ENCODE measurements at regions not wholly inside any gene's neighbourhood (a gene's known extent, or its start where the extent isn't known, plus 50 kb on each side); places are given as distances from the start of the nearest gene placed in this dataset.

DNA sequence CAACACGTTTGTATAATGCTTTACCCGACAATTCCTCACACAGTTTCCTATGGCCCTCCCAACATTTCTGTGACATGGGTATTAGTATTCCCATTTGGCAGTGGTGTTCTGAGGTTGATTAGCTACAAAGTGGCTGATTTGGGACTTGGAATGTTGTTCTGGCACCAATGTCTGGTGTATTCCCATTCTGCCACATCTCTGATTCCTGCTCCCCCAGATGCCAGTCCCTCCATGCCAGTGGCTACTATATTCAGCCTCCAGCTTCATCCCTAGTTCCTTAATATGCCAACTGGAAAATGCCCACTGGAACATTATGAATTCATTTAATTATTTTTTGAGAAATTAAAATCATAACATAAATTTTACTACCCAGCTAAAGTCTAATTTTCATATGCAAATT is 60.6 kb upstream of the NBEA start:
- peaks cover 4% of the 10 kb centered on the region for H3K27me3 Mint-ChIP-seq
- H3K9me3 Mint-ChIP-seq, result no peaks in the 10 kb centered on the region
- no peaks in the 10 kb centered on the region for H3K36me3 Mint-ChIP-seq
- H3K4me3 Mint-ChIP-seq, result no peak overlapping the region
- H3K4me1 Mint-ChIP-seq, result no peaks in the 10 kb centered on the region
- DNase-seq, result no peak
- CTCF ChIA-PET, result no interaction called here
- H3K27ac Mint-ChIP-seq, result no peak overlapping the region

DNA sequence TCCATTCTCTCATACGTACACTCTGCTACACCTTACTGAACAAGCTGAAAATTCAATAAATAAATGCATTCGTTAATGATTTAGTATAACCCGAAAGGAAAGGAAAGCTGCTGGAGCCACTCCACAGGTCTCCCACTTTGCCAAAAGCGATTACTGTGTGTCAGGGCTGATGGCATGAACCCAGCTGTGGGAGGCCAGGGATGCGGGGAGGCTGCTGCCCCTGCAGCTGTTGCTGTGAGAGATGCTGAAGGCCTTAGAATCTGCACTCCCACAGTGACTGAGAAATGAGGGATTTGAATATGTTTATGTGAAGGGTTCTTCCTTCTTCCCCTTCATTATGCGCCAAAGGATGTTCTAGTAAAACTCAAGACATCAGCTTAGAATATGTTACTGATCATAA is 58.7 kb upstream of the NBEA start:
- no peak overlapping the region for H3K4me3 Mint-ChIP-seq
- DNase-seq, result no peak
- H3K36me3 Mint-ChIP-seq, result no peaks in the 10 kb centered on the region
- no peaks in the 10 kb centered on the region for H3K9me3 Mint-ChIP-seq
- H3K27ac Mint-ChIP-seq, result no peak overlapping the region
- CTCF ChIA-PET, result no interaction called here
- peaks cover 4% of the 10 kb centered on the region for H3K27me3 Mint-ChIP-seq
- no peaks in the 10 kb centered on the region for H3K4me1 Mint-ChIP-seq

DNA sequence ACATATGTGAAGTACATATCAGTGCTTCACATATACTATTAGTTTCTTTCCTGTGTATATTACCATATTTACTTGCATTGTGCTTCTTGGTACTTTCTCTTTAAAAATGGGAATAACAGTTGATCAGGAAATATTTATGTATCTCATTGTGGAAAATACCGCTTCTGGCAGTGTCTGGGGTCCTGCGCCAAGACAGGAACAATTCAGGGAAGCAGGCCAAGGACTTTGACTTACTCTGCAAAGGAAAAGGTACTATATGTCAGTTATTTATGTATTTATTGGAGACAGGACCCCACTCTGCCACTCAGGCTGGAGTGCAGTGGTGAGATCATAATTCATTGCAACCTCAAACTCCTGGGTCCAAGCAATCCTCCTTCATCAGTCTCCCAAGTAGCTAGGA is 57.7 kb upstream of the NBEA start:
- Mint-ChIP-seq H3K27me3 (peaks cover 4% of the 10 kb centered on the region), H3K4me3 (no peak overlapping the region), H3K4me1 (no peaks in the 10 kb centered on the region), H3K36me3 (no peaks in the 10 kb centered on the region), H3K27ac (no peak overlapping the region), H3K9me3 (no peaks in the 10 kb centered on the region)
- DNase-seq, result no peak
- CTCF ChIA-PET, result no interaction called here

GRCh38 chr13:34886121-34886875 is 55.8 kb upstream of the NBEA start:
- no peak for DNase-seq
- H3K9me3 Mint-ChIP-seq, result no peaks in the 10 kb centered on the region
- peaks cover 4% of the 10 kb centered on the region for H3K27me3 Mint-ChIP-seq
- no peak overlapping the region for H3K27ac Mint-ChIP-seq
- H3K4me3 Mint-ChIP-seq, result no peak overlapping the region
- CTCF ChIA-PET, result no interaction called here
- H3K36me3 Mint-ChIP-seq, result no peaks in the 10 kb centered on the region
- H3K4me1 Mint-ChIP-seq, result no peaks in the 10 kb centered on the region

DNA sequence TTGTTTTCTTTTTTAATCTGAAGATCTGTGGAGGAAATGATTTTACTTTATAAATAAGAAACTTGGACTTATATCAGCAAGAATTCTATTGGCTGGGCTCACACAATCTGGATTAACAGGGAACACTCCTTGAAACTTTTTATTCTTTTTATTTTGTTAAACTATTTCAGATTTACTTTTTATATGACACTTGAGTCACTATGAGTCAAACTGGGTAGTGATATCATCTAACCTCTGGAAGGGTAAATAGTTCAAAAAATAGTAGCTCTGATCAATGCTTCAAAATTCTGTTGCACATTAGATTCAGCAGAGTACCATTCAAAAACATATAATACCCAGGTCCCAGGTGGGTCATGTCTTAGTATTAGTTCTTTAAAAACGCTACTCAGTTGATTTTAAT is 55.1 kb upstream of the NBEA start:
- Mint-ChIP-seq H3K9me3 (no peaks in the 10 kb centered on the region), H3K27me3 (peaks cover 4% of the 10 kb centered on the region), H3K27ac (no peak overlapping the region), H3K4me1 (no peaks in the 10 kb centered on the region), H3K36me3 (no peaks in the 10 kb centered on the region), H3K4me3 (no peak overlapping the region)
- CTCF ChIA-PET, result no interaction called here
- no peak for DNase-seq
